Peyer's patch (tissue), 4 donors: ENCODE measurements at regions not wholly inside any gene's neighbourhood (a gene's known extent, or its start where the extent isn't known, plus 50 kb on each side); places are given as distances from the start of the nearest gene placed in this dataset.

Experiments used
- DNase-seq, 3 donors: peaks; one replicate each; pipeline ENCODE4 v3.0.0-alpha.2; 2017 to 2019
- H3K27ac ChIP-seq, 4 donors: fragments of 200-600 bp; sonication (generic); one replicate each; pipeline ENCODE4 v1.5.1; 2016 to 2019
- H3K27me3 ChIP-seq, 2 donors: fragments of 200-600 bp; sonication (generic); one replicate each; pipeline ENCODE4 v1.5.1; 2019
- H3K36me3 ChIP-seq, 3 donors: fragments of 200-600 bp; sonication (generic); one replicate each; pipeline ENCODE4 v1.5.1; 2016 to 2019
- H3K4me1 ChIP-seq, 4 donors: fragments of 200-600 bp; sonication (generic); one replicate each; pipeline ENCODE4 v1.5.1; 2016 to 2019
- H3K4me3 ChIP-seq, 4 donors: fragments of 200-600 bp; sonication (generic); 1 replicate in 3 of 4; 2 replicates in 1 of 4; pipeline ENCODE4 v1.5.1; 2016 to 2019; ENCODE audit warnings: mild to moderate bottlenecking in 1 of 4
- H3K9me3 ChIP-seq, 4 donors: fragments of 200-600 bp; sonication (generic); one replicate each; pipeline ENCODE4 v1.5.1; 2016 to 2019; ENCODE audit warnings: mild to moderate bottlenecking in 1 of 4
- CTCF ChIP-seq, 6 experiments: fragments of 450-650 bp in 4 of 6; fragments of 200-600 bp in 2 of 6; sonication (generic) in 1 of 6; IDR thresholded peaks; one replicate each; pipeline ENCODE4 v1.5.1; 2017 to 2019; ENCODE audit warnings: antibody characterized with exemption in 6 of 6, mild to moderate bottlenecking in 3 of 6, moderate library complexity in 1 of 6
- POLR2A ChIP-seq, 2 donors: fragments of 450-650 bp; IDR thresholded peaks; one replicate each; pipeline ENCODE4 v1.5.1; 2017; ENCODE audit warnings: antibody characterized with exemption in 2 of 2, mild to moderate bottlenecking in 2 of 2, moderate library complexity in 2 of 2

GRCh38 chr2:21489080-21489479 lies 365.3 kb downstream of the TDRD15 start:
- Histone ChIP-seq H3K27me3 (no peaks in the 10 kb centered on the region), H3K9me3 (no peaks in the 10 kb centered on the region), H3K4me3 (no peak overlapping the region), H3K4me1 (no peaks in the 10 kb centered on the region), H3K36me3 (no peaks in the 10 kb centered on the region), H3K27ac (no peak overlapping the region)
- no peak for DNase-seq
- TF ChIP-seq CTCF (IDR thresholded peaks at IDR 0.05) (no peak), POLR2A (IDR thresholded peaks at IDR 0.05) (no peak)

- Histone ChIP-seq H3K36me3 (no peaks in the 10 kb centered on the region), H3K4me1 (no peaks in the 10 kb centered on the region), H3K9me3 (no peaks in the 10 kb centered on the region), H3K27me3 (no peaks in the 10 kb centered on the region), H3K4me3 (no peak overlapping the region), H3K27ac (no peak overlapping the region)
- DNase-seq = no peak
- TF ChIP-seq POLR2A (IDR thresholded peaks at IDR 0.05) (no peak), CTCF (IDR thresholded peaks at IDR 0.05) (no peak)
Measured at GRCh38 chr2:21498016-21498415, 374.2 kb downstream of the TDRD15 start.

- DNase-seq = no peak
- Histone ChIP-seq H3K27ac (no peak overlapping the region), H3K9me3 (no peaks in the 10 kb centered on the region), H3K4me3 (no peak overlapping the region), H3K4me1 (no peaks in the 10 kb centered on the region), H3K27me3 (no peaks in the 10 kb centered on the region), H3K36me3 (no peaks in the 10 kb centered on the region)
- TF ChIP-seq POLR2A (IDR thresholded peaks at IDR 0.05) (no peak), CTCF (IDR thresholded peaks at IDR 0.05) (no peak)
Measured at GRCh38 chr2:21500401-21500945, 376.7 kb downstream of the TDRD15 start.

GRCh38 chr2:21501376-21502027 lies 377.7 kb downstream of the TDRD15 start:
- no peaks in the 10 kb centered on the region for H3K4me1 ChIP-seq
- no peak overlapping the region for H3K27ac ChIP-seq
- no peak overlapping the region for H3K4me3 ChIP-seq
- no peak for TF ChIP-seq CTCF (IDR thresholded peaks at IDR 0.05)
- TF ChIP-seq POLR2A (IDR thresholded peaks at IDR 0.05) = no peak
- DNase-seq = no peak
- H3K9me3 ChIP-seq = no peaks in the 10 kb centered on the region
- no peaks in the 10 kb centered on the region for H3K27me3 ChIP-seq
- no peaks in the 10 kb centered on the region for H3K36me3 ChIP-seq

- no peaks in the 10 kb centered on the region for H3K4me1 ChIP-seq
- TF ChIP-seq POLR2A (IDR thresholded peaks at IDR 0.05) = no peak
- TF ChIP-seq CTCF (IDR thresholded peaks at IDR 0.05) = no peak
- H3K27ac ChIP-seq = no peak overlapping the region
- no peak for DNase-seq
- no peaks in the 10 kb centered on the region for H3K27me3 ChIP-seq
- no peaks in the 10 kb centered on the region for H3K9me3 ChIP-seq
- H3K4me3 ChIP-seq = no peak overlapping the region
- no peaks in the 10 kb centered on the region for H3K36me3 ChIP-seq
Measured at GRCh38 chr2:21515903-21516302, 392.1 kb downstream of the TDRD15 start.
